GM18873 (cell line): ENCODE measurements at regions not wholly inside any gene's neighbourhood (a gene's known extent, or its start where the extent isn't known, plus 50 kb on each side); places are given as distances from the start of the nearest gene placed in this dataset.

ENCODE experiments used
- ATAC-seq: cut with Tn5 transposase; IDR thresholded peaks from one replicate; pipeline ENCODE4 v1.9.1; 2021; ENCODE audit warnings: mild to moderate bottlenecking, moderate library complexity, moderate number of reproducible peaks; ENCODE audit not compliant: unreplicated experiment, low FRiP score

- ATAC-seq: no peak
Observed at GRCh38 chr3:168342946-168343850, 247.5 kb upstream of the GOLIM4 start.

GRCh38 chr3:168341956-168342936 lies 246.5 kb upstream of the GOLIM4 start:
- ATAC-seq: no peak

GRCh38 chr3:168341192-168341815 lies 245.6 kb upstream of the GOLIM4 start:
- no peak for ATAC-seq

DNA sequence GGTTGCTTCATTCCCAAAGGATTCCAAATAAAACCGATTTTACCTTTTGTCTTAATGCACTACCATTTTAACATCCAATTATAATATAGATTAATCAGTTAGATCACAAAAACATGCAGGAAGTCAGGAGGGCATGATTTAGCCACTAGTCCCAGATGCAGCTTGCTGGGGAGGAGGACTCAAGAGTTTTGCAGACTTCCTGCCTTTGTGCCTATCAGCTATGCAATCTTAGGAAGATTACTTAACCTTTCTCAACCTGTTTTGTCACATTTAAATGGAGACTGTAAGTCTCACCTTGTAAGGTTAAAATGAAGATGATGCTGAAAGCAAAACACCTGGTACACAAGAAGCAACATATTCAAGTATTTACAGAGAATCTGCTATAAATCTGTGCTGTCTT lies 242.4 kb upstream of the GOLIM4 start:
- ATAC-seq: no peak

- no peak for ATAC-seq
Observed at GRCh38 chr3:168336276-168336675, 240.6 kb upstream of the GOLIM4 start.

DNA sequence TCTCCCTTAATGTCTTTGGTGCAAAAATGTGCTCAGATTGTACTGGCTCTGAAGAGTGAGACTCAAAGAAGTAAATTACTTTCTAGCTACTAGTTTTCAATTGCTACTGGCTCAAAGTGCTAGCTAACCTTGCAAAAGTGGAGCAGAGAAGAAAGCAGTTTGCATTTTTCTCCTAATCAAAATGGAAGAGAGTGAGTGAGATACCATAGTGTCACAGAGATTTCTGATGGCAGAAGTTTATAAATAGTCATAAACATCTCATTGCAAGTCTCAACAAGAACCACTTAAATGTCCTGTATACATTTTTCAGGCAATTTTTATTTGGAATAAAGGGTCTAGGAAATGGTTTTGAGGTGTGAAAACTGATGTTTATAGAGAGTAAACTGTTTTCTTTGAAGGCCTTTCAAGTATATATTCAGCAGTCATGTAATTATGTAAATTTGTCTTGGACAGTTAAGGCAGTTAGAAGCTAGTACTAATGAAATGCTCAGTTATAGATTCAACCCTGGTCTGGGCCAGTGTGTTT lies 237.7 kb upstream of the GOLIM4 start:
- ATAC-seq: no peak

DNA sequence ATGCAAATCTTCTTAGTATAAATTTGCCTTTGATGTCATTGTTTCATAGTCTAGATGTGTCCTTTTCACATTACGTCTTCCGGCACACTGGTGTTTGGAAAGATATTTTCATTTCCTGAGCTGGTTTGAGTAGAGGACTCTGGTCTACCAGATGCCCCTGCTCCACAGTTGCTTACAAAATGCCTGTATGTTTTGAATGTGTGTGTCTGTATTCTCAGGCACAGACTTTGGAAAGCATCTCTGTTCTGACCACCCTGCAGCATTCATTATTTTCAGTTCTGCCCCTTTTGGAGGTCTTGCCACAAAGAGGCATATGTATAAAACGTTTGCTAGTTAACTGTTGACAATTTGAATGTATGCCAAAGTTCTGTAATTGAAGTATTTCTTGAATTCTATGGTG lies 236.0 kb upstream of the GOLIM4 start:
- ATAC-seq: no peak

GRCh38 chr3:168330983-168331382 lies 235.3 kb upstream of the GOLIM4 start:
- no peak for ATAC-seq

GRCh38 chr3:168327856-168328255 lies 232.1 kb upstream of the GOLIM4 start:
- ATAC-seq: no peak

DNA sequence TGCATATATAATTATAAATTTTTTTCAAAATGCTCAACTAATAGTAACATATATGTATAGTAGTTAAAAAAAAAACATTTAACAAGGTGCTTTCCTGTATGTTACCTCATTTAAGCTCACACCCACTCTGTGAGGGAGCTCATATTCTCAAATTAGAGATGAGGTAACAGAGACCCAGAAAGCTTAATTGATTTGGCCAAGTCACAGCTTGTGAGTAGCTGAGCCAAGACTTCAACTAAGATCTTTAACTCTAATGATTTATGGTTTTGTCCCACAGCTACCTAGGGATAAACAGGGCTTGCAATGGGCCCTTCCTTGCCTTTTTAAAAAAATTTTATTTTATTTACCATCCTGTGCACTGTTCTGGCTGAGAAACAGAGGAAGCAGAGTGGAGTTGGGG lies 230.0 kb upstream of the GOLIM4 start:
- ATAC-seq: no peak

- no peak for ATAC-seq
Observed at GRCh38 chr3:168322941-168323340, 227.2 kb upstream of the GOLIM4 start.

- ATAC-seq: no peak
Observed at GRCh38 chr3:168314166-168314565, 218.4 kb upstream of the GOLIM4 start.

DNA sequence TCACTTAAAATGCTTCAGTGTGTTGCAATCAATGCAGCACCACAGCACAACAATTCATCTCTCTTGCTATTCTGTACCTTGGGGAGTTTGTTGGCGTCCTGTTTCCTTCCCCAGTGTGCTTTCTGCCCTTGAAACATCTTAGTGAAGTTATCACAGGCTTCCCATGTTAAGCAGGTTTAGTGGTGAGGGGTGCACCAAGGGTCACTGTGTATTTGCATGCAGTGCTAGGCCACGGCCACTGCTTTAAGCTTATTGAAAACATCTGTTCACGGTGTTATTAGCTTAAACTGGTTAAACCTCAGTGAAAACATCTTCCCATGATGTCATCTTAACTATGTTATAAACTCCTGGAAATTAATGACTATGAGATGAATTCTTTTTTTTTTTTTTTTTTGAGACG lies 217.3 kb upstream of the GOLIM4 start:
- no peak for ATAC-seq

- no peak for ATAC-seq
Observed at GRCh38 chr3:168307893-168308292, 212.2 kb upstream of the GOLIM4 start.

DNA sequence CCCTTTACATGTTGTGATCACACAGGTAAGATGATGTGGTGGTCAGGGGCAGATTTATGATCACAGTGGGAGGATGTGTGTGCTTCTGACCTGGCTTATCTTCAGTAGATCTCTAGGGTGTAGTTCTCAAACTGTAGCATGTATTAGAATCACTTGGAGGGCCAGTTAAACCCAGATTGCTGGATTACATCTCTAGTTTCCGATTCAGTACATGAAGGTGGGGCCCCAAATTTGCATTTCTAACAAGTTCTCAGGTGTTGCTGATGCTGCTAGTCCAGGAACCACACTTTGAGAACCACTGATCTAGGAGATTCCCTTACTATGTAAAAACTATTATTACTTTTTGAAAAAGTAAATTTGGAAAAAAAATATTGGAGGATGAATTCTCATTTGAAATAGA lies 199.3 kb upstream of the GOLIM4 start:
- no peak for ATAC-seq

GRCh38 chr3:168292296-168292695 lies 196.6 kb upstream of the GOLIM4 start:
- ATAC-seq: no peak

DNA sequence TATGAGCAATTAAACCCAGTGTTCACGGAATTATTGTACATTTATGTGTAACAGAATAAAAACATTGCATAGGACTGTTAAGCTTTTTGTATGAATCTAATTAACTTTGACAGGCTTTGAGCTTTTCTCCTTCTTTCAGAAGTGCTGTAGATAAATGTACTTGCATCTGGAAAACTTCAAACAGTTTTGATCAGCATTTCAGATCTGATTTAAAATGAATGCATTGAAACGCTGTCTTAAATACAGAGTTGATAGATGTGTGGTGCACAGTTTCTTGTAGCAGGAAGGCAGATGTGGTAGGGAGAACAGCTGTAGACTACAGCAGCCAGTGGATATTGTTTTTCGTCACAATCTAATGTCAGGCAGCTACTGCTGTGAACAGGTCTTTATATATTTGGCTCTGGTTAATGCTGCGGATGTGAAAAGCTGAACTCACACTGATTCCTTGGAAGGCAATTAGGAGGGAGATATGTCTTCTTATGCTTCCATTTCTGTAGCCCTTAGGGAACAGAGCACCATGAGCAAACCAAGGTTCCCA lies 193.8 kb upstream of the GOLIM4 start:
- ATAC-seq: no peak

- no peak for ATAC-seq
Observed at GRCh38 chr3:168288511-168289401, 193.0 kb upstream of the GOLIM4 start.

GRCh38 chr3:168285506-168285905 lies 189.8 kb upstream of the GOLIM4 start:
- no peak for ATAC-seq
